Esophagus (tissue), 2 donors: ENCODE measurements at regions not wholly inside any gene's neighbourhood (a gene's known extent, or its start where the extent isn't known, plus 50 kb on each side); places are given as distances from the start of the nearest gene placed in this dataset.
"Not testable (repeated sequence)": the region's sequence is repeated elsewhere in the genome, so short reads cannot be mapped to it uniquely, and the experiment has no call there.

ENCODE experiments used
- H3K27ac ChIP-seq, 2 donors: one replicate each; pipeline ENCODE4 v1.5.1; 2013; ENCODE audit warnings: low read depth in 2 of 2, mild to moderate bottlenecking in 2 of 2, inconsistent platforms in 1 of 2, low read length in 1 of 2, moderate library complexity in 1 of 2
- H3K27me3 ChIP-seq, 2 donors: one replicate each; pipeline ENCODE4 v1.6.1; 2013; ENCODE audit warnings: low read length in 2 of 2, control low read depth in 1 of 2, mild to moderate bottlenecking in 1 of 2; ENCODE audit not compliant: insufficient read depth in 2 of 2, control insufficient read depth in 1 of 2
- H3K36me3 ChIP-seq, 2 donors: one replicate each; pipeline ENCODE4 v1.6.1; 2013; ENCODE audit warnings: low read length in 1 of 2; ENCODE audit not compliant: control insufficient read depth in 2 of 2, insufficient read depth in 2 of 2
- H3K4me1 ChIP-seq, 2 donors: one replicate each; pipeline ENCODE4 v1.6.1; 2013; ENCODE audit warnings: low read length in 1 of 2; ENCODE audit not compliant: control insufficient read depth in 2 of 2, insufficient read depth in 2 of 2
- H3K4me3 ChIP-seq, 2 donors: one replicate each; pipeline ENCODE4 v1.5.1; 2013; ENCODE audit warnings: low read length in 2 of 2, mild to moderate bottlenecking in 2 of 2, low read depth in 1 of 2, moderate library complexity in 1 of 2
- H3K9me3 ChIP-seq, 2 donors: one replicate each; pipeline ENCODE4 v1.6.1; 2013; ENCODE audit warnings: mild to moderate bottlenecking in 2 of 2, low read depth in 1 of 2, low read length in 1 of 2, moderate library complexity in 1 of 2; ENCODE audit not compliant: control insufficient read depth in 2 of 2, insufficient read depth in 1 of 2
- WGBS, 2 donors: extraction: QIAGEN DNeasy Blood & Tissue Kit; methylation state at CpG; one replicate each; pipeline ENCODE4 v1.1.7; 2013; 5-methylcytosine and 5-hydroxymethylcytosine counted together
- donor health status: healthy with polysubstance abuse.
- donor health status: Bipolar disorder and iron deficiency.

GRCh38 chr1:65020774-65021173, 54.4 kb upstream of the JAK1 start:
- Histone ChIP-seq H3K27me3 (no peaks in the 10 kb centered on the region), H3K27ac (no peak overlapping the region), H3K36me3 (no peaks in the 10 kb centered on the region), H3K4me3 (no peak overlapping the region), H3K9me3 (no peaks in the 10 kb centered on the region), H3K4me1 (no peaks in the 10 kb centered on the region)
- WGBS, 2 donors = 89 to 94% methylated on average over 1 of the region's 1 CpG

GRCh38 chr1:65021795-65022194, 55.4 kb upstream of the JAK1 start:
- Histone ChIP-seq H3K4me1 (no peaks in the 10 kb centered on the region), H3K36me3 (no peaks in the 10 kb centered on the region), H3K9me3 (no peaks in the 10 kb centered on the region), H3K27me3 (no peaks in the 10 kb centered on the region), H3K27ac (no peak overlapping the region), H3K4me3 (no peak overlapping the region)
- WGBS, 2 donors = 19 to 41% methylated on average over 1 of the region's 1 CpG

GRCh38 chr1:65022216-65022615, 55.9 kb upstream of the JAK1 start:
- H3K9me3 ChIP-seq = no peaks in the 10 kb centered on the region
- no peaks in the 10 kb centered on the region for H3K27me3 ChIP-seq
- H3K4me3 ChIP-seq = no peak overlapping the region
- H3K4me1 ChIP-seq = no peaks in the 10 kb centered on the region
- no peak overlapping the region for H3K27ac ChIP-seq
- no peaks in the 10 kb centered on the region for H3K36me3 ChIP-seq

GRCh38 chr1:65025794-65026193, 59.4 kb upstream of the JAK1 start:
- no peak overlapping the region for H3K4me3 ChIP-seq
- no peak overlapping the region for H3K27ac ChIP-seq
- 90 to 96% methylated on average over 3 of the region's 3 CpGs for WGBS, 2 donors
- no peaks in the 10 kb centered on the region for H3K27me3 ChIP-seq
- H3K9me3 ChIP-seq = no peaks in the 10 kb centered on the region
- no peaks in the 10 kb centered on the region for H3K36me3 ChIP-seq
- peaks cover 3% of the 10 kb centered on the region in 2 donors for H3K4me1 ChIP-seq

GRCh38 chr1:65026235-65026634, 59.9 kb upstream of the JAK1 start:
- no peaks in the 10 kb centered on the region for H3K27me3 ChIP-seq
- H3K27ac ChIP-seq = no peak overlapping the region
- WGBS, 2 donors = 47 to 48% methylated on average over 3 of the region's 3 CpGs
- no peaks in the 10 kb centered on the region for H3K36me3 ChIP-seq
- H3K4me1 ChIP-seq = peaks cover 3% of the 10 kb centered on the region in 2 donors
- no peaks in the 10 kb centered on the region for H3K9me3 ChIP-seq
- no peak overlapping the region for H3K4me3 ChIP-seq

- Histone ChIP-seq H3K4me1 (peaks cover 3% of the 10 kb centered on the region in 2 donors), H3K4me3 (no peak overlapping the region), H3K9me3 (no peaks in the 10 kb centered on the region), H3K27ac (no peak overlapping the region), H3K36me3 (no peaks in the 10 kb centered on the region), H3K27me3 (no peaks in the 10 kb centered on the region)
- WGBS, 2 donors = 40% methylated on average over 5 of the region's 5 CpGs
Measured at GRCh38 chr1:65027666-65028358, 61.5 kb upstream of the JAK1 start.

GRCh38 chr1:65029434-65029833, 63.1 kb upstream of the JAK1 start:
- H3K4me1 ChIP-seq, H3K9me3 ChIP-seq, H3K27me3 ChIP-seq, H3K4me3 ChIP-seq, H3K36me3 ChIP-seq, H3K27ac ChIP-seq: not testable (repeated sequence)
- 95% methylated on average over 3 of the region's 3 CpGs for WGBS, 2 donors

GRCh38 chr1:65034879-65035278, 68.5 kb upstream of the JAK1 start:
- not testable (repeated sequence) for H3K4me3 ChIP-seq, H3K27me3 ChIP-seq, H3K36me3 ChIP-seq, H3K9me3 ChIP-seq, H3K27ac ChIP-seq, H3K4me1 ChIP-seq
- 88 to 92% methylated on average over 5 of the region's 5 CpGs for WGBS, 2 donors

GRCh38 chr1:65036570-65037051, 70.3 kb upstream of the JAK1 start:
- no peaks in the 10 kb centered on the region for H3K36me3 ChIP-seq
- no peaks in the 10 kb centered on the region for H3K4me1 ChIP-seq
- no peaks in the 10 kb centered on the region for H3K9me3 ChIP-seq
- no peak overlapping the region for H3K27ac ChIP-seq
- no peaks in the 10 kb centered on the region for H3K27me3 ChIP-seq
- no peak overlapping the region for H3K4me3 ChIP-seq
- 94 to 100% methylated on average over 1 of the region's 1 CpG for WGBS, 2 donors

GRCh38 chr1:65039066-65039465, 72.7 kb upstream of the JAK1 start:
- no peak overlapping the region for H3K27ac ChIP-seq
- no peaks in the 10 kb centered on the region for H3K9me3 ChIP-seq
- no peaks in the 10 kb centered on the region for H3K36me3 ChIP-seq
- no peaks in the 10 kb centered on the region for H3K27me3 ChIP-seq
- no peaks in the 10 kb centered on the region for H3K4me1 ChIP-seq
- H3K4me3 ChIP-seq = no peak overlapping the region
- WGBS, 2 donors = 100% methylated on average over 1 of the region's 1 CpG
